K562 (cell line): ENCODE measurements at regions not wholly inside any gene's neighbourhood (a gene's known extent, or its start where the extent isn't known, plus 50 kb on each side); places are given as distances from the start of the nearest gene placed in this dataset.

Experiments used
- ATAC-seq: fragments of 200-7000 bp; cut with Tn5 transposase; 3 replicates; pipeline ENCODE4 v1.9.1; 2020; ENCODE audit warnings: moderate library complexity
- BruUV-seq: library from RNA; stranded (reverse); fragments of 400-500 nt; replicated peaks from 2 replicates; lab custom pipeline; 2021; lab: Mats Ljungman, UMichigan
- CTCF ChIA-PET: fragments of 300-600 bp; formaldehyde crosslinking; extraction: SDS; loops from one replicate; lab custom pipeline; 2021; ENCODE audit warnings: low intra/inter-chr PET ratio; lab: Yijun Ruan, JAX
- POLR2A ChIA-PET: fragments of 300-600, 350-650 bp; sonication (Branson Sonifier 250); formaldehyde crosslinking; extraction: SDS; loops from one replicate; lab custom pipeline; 2021; ENCODE audit warnings: antibody characterized with exemption, inconsistent platforms; lab: Yijun Ruan, JAX
- DNase-seq, 4 experiments: peaks; one replicate each; pipeline versions ENCODE4 v3.0.0 to v3.0.0-alpha.2; 2011 to 2018; ENCODE audit warnings: low spot score in 3 of 4, mixed read lengths in 3 of 4; ENCODE audit errors: extremely low read depth in 1 of 4
- FAIRE-seq: peaks from 2 replicates; lab custom pipeline; 2011; peaks lifted over from hg19 to GRCh38; lab: Jason Lieb, UNC
- H2AFZ ChIP-seq: 2 replicates; pipeline ENCODE4 v1.6.0; 2011; ENCODE audit warnings: low read depth, low read length, control low read depth, inconsistent platforms
- H3K27ac ChIP-seq: fragments of 200-600 bp; 3 replicates; pipeline ENCODE4 v1.8.0; 2011; ENCODE audit warnings: low read depth, mild to moderate bottlenecking, control low read depth, inconsistent platforms, low read length, moderate library complexity, mixed read lengths; ENCODE audit errors: extremely low read depth
- H3K27me3 ChIP-seq, 2 experiments: fragments of 300-600 bp in 1 of 2; 2 replicates in 1 of 2; 3 replicates in 1 of 2; pipeline versions ENCODE4 v1.6.0 to v1.8.0; 2011; ENCODE audit warnings: inconsistent platforms in 2 of 2, low read length in 2 of 2, mild to moderate bottlenecking in 1 of 2, mixed read lengths in 1 of 2, moderate library complexity in 1 of 2; ENCODE audit not compliant: control insufficient read depth in 2 of 2, insufficient read depth in 2 of 2
- H3K36me3 ChIP-seq: fragments of 300-600 bp; 3 replicates; pipeline ENCODE4 v1.8.0; 2011; ENCODE audit warnings: mild to moderate bottlenecking, low read length, inconsistent platforms; ENCODE audit not compliant: control insufficient read depth, insufficient read depth
- H3K4me1 ChIP-seq, 2 experiments: fragments of 200-600 bp in 1 of 2; replicated peaks in 1 of 2; 2 replicates in 1 of 2; 3 replicates in 1 of 2; pipeline versions ENCODE4 v1.5.1 to v1.8.0; 2011; ENCODE audit warnings: inconsistent platforms in 2 of 2, low read length in 2 of 2, mild to moderate bottlenecking in 1 of 2, mixed read lengths in 1 of 2, moderate library complexity in 1 of 2; ENCODE audit not compliant: control insufficient read depth in 2 of 2, insufficient read depth in 2 of 2
- H3K4me2 ChIP-seq: 2 replicates; pipeline ENCODE4 v1.6.1; 2011; ENCODE audit warnings: low read length, control low read depth, inconsistent platforms, mixed read lengths; ENCODE audit not compliant: insufficient read depth
- H3K4me3 ChIP-seq: fragments of 200-600 bp; sonication (generic), shearing (Covaris generic); 2 replicates; pipeline ENCODE4 v1.5.1; 2016; ENCODE audit warnings: control low read depth, inconsistent platforms
- H3K79me2 ChIP-seq: fragments of 200-600 bp; 3 replicates; pipeline ENCODE4 v1.8.0; 2011; ENCODE audit warnings: low read length, inconsistent platforms; ENCODE audit not compliant: control insufficient read depth, insufficient read depth
- H3K9ac ChIP-seq, 2 experiments: 2 replicates each; pipeline versions ENCODE4 v1.6.0 to v1.6.1; 2011; ENCODE audit warnings: low read depth in 2 of 2, low read length in 2 of 2, control low read depth in 1 of 2, inconsistent platforms in 1 of 2, mild to moderate bottlenecking in 1 of 2, mixed read lengths in 1 of 2; ENCODE audit not compliant: insufficient read depth in 1 of 2
- H3K9me1 ChIP-seq: one replicate; pipeline ENCODE4 v1.6.0; 2011; ENCODE audit warnings: inconsistent platforms, mild to moderate bottlenecking, low read length, moderate library complexity; ENCODE audit not compliant: control insufficient read depth, insufficient read depth
- H3K9me3 ChIP-seq: replicated peaks from 2 replicates; pipeline ENCODE4 v1.5.1; 2011; ENCODE audit warnings: low read depth, low read length, inconsistent platforms; ENCODE audit not compliant: control insufficient read depth, insufficient read depth
- H4K20me1 ChIP-seq: replicated peaks from 2 replicates; pipeline ENCODE4 v1.6.1; 2011; ENCODE audit warnings: low read length, inconsistent platforms, mixed read lengths; ENCODE audit not compliant: control insufficient read depth, insufficient read depth
- CBX2 ChIP-seq: fragments of 200-600 bp; sonication (generic); IDR thresholded peaks from one replicate; pipeline ENCODE4 v1.6.1; 2012; ENCODE audit warnings: mild to moderate bottlenecking, low read length, inconsistent platforms; ENCODE audit not compliant: insufficient read depth, poor library complexity, severe bottlenecking
- E2F5 ChIP-seq: sonication (generic); formaldehyde crosslinking; IDR thresholded peaks from 2 replicates; pipeline ENCODE4 v1.8.0; 2022; ENCODE audit warnings: mild to moderate bottlenecking, missing genetic modification reagents
- EP400 ChIP-seq: fragments of 450-650 bp; IDR thresholded peaks from 2 replicates; pipeline ENCODE4 v1.6.1; 2017; ENCODE audit warnings: antibody characterized with exemption, mild to moderate bottlenecking, moderate library complexity
- GABPB1 ChIP-seq: sonication (generic); formaldehyde crosslinking; IDR thresholded peaks from 2 replicates; pipeline ENCODE4 v1.8.0; 2022; ENCODE audit warnings: mild to moderate bottlenecking, missing genetic modification reagents
- NFE2 ChIP-seq: IDR thresholded peaks from 2 replicates; pipeline ENCODE4 v1.6.1; 2014; ENCODE audit warnings: antibody characterized with exemption, low read depth
- PHTF2 ChIP-seq: fragments of 250-450 bp; sonication (Bioruptor Pico); IDR thresholded peaks from 2 replicates; pipeline ENCODE4 v1.5.0; 2021; ENCODE audit warnings: mild to moderate bottlenecking
- TRIM24 ChIP-seq, 2 experiments: fragments of 450-650 bp; IDR thresholded peaks; 2 replicates each; pipeline ENCODE4 v1.6.1; 2016
- ZBTB26 ChIP-seq: fragments of 450-650 bp; formaldehyde crosslinking; IDR thresholded peaks from 2 replicates; pipeline ENCODE4 v1.4.0; 2022; ENCODE audit warnings: missing genetic modification characterization
- ZBTB34 ChIP-seq: fragments of 250-450 bp; sonication (Bioruptor Pico); IDR thresholded peaks from 2 replicates; pipeline ENCODE4 v1.8.0; 2021; ENCODE audit warnings: mild to moderate bottlenecking, moderate library complexity
- ZNF146 ChIP-seq: IDR thresholded peaks from one replicate; pipeline ENCODE4 v1.6.1; 2018; ENCODE audit warnings: missing compliant biosample characterization; ENCODE audit not compliant: unreplicated experiment
- WGBS: fragments of 100-300 bp; shearing (Covaris generic); methylation state at CpG from one replicate; pipeline ENCODE4 v1.1.6; 2016; ENCODE audit warnings: low coverage, mixed read lengths; ENCODE audit not compliant: insufficient coverage; ENCODE audit errors: missing lambda C conversion rate; 5-methylcytosine and 5-hydroxymethylcytosine counted together
- in situ Hi-C: fragments of 300-500 bp; cut with MboI; formaldehyde crosslinking; loops from 4 replicates; pipeline ENCODE4 v1.15.0; 2018; ENCODE audit warnings: inconsistent platforms, mixed read lengths
- intact Hi-C: fragments of 100-400 bp; cut with micrococcal nuclease; formaldehyde crosslinking; loops from 2 replicates; pipeline ENCODE4 v1.14.2; 2022
- TF ChIP-seq, protein P1 (sequence below), 3 experiments: fragments of 200-800 bp in 1 of 3; fragments of 250-450 bp in 1 of 3; fragments of 450-650 bp in 1 of 3; sonication (Bioruptor Pico) in 1 of 3; sonication (Bioruptor generic) in 1 of 3; formaldehyde crosslinking in 1 of 3; IDR thresholded peaks; 2 replicates each; pipeline versions ENCODE4 v1.6.1 to v1.8.0; 2016 to 2022; ENCODE audit warnings: mild to moderate bottlenecking in 2 of 3, missing genetic modification characterization in 2 of 3, missing compliant biosample characterization in 1 of 3, moderate library complexity in 1 of 3

GRCh38 chr15:62495670-62496614, 330.9 kb upstream of the C2CD4B start:
- ATAC-seq, result no peak
- no peak for TF ChIP-seq PHTF2 (CRISPR knock-in tag)
- TF ChIP-seq NFE2, result no peak
- no peak for TF ChIP-seq GABPB1 (CRISPR knock-in tag)
- no peak for TF ChIP-seq ZBTB26
- no peak for TF ChIP-seq CBX2
- TF ChIP-seq, protein P1, sequence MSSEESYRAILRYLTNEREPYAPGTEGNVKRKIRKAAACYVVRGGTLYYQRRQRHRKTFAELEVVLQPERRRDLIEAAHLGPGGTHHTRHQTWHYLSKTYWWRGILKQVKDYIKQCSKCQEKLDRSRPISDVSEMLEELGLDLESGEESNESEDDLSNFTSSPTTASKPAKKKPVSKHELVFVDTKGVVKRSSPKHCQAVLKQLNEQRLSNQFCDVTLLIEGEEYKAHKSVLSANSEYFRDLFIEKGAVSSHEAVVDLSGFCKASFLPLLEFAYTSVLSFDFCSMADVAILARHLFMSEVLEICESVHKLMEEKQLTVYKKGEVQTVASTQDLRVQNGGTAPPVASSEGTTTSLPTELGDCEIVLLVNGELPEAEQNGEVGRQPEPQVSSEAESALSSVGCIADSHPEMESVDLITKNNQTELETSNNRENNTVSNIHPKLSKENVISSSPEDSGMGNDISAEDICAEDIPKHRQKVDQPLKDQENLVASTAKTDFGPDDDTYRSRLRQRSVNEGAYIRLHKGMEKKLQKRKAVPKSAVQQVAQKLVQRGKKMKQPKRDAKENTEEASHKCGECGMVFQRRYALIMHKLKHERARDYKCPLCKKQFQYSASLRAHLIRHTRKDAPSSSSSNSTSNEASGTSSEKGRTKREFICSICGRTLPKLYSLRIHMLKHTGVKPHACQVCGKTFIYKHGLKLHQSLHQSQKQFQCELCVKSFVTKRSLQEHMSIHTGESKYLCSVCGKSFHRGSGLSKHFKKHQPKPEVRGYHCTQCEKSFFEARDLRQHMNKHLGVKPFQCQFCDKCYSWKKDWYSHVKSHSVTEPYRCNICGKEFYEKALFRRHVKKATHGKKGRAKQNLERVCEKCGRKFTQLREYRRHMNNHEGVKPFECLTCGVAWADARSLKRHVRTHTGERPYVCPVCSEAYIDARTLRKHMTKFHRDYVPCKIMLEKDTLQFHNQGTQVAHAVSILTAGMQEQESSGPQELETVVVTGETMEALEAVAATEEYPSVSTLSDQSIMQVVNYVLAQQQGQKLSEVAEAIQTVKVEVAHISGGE (CRISPR knock-in tag; IDR thresholded peaks at IDR 0.05), result no peak
- no peak for TF ChIP-seq TRIM24 (IDR thresholded peaks at IDR 0.05)
- TF ChIP-seq ZBTB34 (CRISPR knock-in tag), result no peak
- TF ChIP-seq EP400, result no peak
- no peak for TF ChIP-seq ZNF146 (CRISPR knock-in tag)
- no peak for TF ChIP-seq E2F5 (CRISPR knock-in tag)
- no peak overlapping the region for H2AFZ ChIP-seq
- ChIA-PET CTCF (no interaction called here), POLR2A (interaction anchor here (1.6 kb wide), 1 partner anchor 20 kb away, joined by 4 read pairs; no protein-coding TSS in a partner anchor)
- no peak for FAIRE-seq
- no peaks in the 10 kb centered on the region for H3K4me1 ChIP-seq
- H3K36me3 ChIP-seq, result no peaks in the 10 kb centered on the region
- H3K9me1 ChIP-seq, result no peaks in the 10 kb centered on the region
- DNase-seq, result no peak
- in situ Hi-C loops, result no loop called here
- H3K9me3 ChIP-seq, result no peaks in the 10 kb centered on the region
- H4K20me1 ChIP-seq, result peaks cover 5% of the 10 kb centered on the region; the same call in 1 of the 2 replicates
- BruUV-seq, result no TSS peak
- H3K4me3 ChIP-seq, result no peak overlapping the region
- peaks cover 3 to 10% of the 10 kb centered on the region in 2 experiments; a peak in 2 of 5 replicates for H3K27me3 ChIP-seq
- H3K4me2 ChIP-seq, result no peak overlapping the region
- H3K27ac ChIP-seq, result no peak overlapping the region
- no peaks in the 10 kb centered on the region for H3K79me2 ChIP-seq
- intact Hi-C loops, result no loop called here
- no peak overlapping the region for H3K9ac ChIP-seq
- WGBS, result 0% methylated on average over 9 of the region's 9 CpGs
